22Rv1 (cell line): ENCODE measurements at regions not wholly inside any gene's neighbourhood (a gene's known extent, or its start where the extent isn't known, plus 50 kb on each side); places are given as distances from the start of the nearest gene placed in this dataset.
"Not testable (repeated sequence)": the region's sequence is repeated elsewhere in the genome, so short reads cannot be mapped to it uniquely, and the experiment has no call there.

Source experiments
- H3K27ac ChIP-seq: fragments of 450-650 bp; 2 replicates; pipeline ENCODE4 v1.5.1; 2017
- ZFX ChIP-seq: fragments of 450-650 bp; IDR thresholded peaks from 2 replicates; pipeline ENCODE4 v1.6.1; 2017; ENCODE audit warnings: antibody characterized with exemption, borderline replicate concordance
- TF ChIP-seq, protein P1 (sequence below): fragments of 450-650 bp; IDR thresholded peaks from 2 replicates; pipeline ENCODE4 v1.5.1; 2017; ENCODE audit warnings: mild to moderate bottlenecking

GRCh38 chr2:172300851-172301250 is 126.5 kb upstream of the ITGA6 start:
- no peak overlapping the region for H3K27ac ChIP-seq
- no peak for TF ChIP-seq ZFX
- TF ChIP-seq, protein P1, sequence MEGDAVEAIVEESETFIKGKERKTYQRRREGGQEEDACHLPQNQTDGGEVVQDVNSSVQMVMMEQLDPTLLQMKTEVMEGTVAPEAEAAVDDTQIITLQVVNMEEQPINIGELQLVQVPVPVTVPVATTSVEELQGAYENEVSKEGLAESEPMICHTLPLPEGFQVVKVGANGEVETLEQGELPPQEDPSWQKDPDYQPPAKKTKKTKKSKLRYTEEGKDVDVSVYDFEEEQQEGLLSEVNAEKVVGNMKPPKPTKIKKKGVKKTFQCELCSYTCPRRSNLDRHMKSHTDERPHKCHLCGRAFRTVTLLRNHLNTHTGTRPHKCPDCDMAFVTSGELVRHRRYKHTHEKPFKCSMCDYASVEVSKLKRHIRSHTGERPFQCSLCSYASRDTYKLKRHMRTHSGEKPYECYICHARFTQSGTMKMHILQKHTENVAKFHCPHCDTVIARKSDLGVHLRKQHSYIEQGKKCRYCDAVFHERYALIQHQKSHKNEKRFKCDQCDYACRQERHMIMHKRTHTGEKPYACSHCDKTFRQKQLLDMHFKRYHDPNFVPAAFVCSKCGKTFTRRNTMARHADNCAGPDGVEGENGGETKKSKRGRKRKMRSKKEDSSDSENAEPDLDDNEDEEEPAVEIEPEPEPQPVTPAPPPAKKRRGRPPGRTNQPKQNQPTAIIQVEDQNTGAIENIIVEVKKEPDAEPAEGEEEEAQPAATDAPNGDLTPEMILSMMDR, result no peak

DNA sequence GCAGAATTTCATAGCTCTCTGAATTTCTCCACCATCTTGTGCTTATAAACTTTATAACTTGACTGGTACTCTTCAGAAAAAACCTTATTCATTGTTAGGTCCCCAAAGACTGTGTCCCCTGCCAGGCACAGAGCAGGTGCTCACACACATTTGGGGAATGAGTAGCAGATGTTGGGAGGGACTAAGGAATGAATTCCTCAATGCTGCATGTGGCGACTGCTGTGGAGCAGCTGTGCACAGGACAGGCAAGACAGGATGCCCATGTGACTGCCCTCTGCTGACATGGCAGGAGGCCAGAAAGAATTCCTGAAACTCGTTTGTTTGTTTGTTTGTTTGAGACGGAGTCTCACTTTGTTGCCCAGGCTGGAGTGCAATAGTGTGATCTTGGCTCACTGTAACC is 122.3 kb upstream of the ITGA6 start:
- no peak overlapping the region for H3K27ac ChIP-seq
- TF ChIP-seq, protein P1, result no peak
- no peak for TF ChIP-seq ZFX

DNA sequence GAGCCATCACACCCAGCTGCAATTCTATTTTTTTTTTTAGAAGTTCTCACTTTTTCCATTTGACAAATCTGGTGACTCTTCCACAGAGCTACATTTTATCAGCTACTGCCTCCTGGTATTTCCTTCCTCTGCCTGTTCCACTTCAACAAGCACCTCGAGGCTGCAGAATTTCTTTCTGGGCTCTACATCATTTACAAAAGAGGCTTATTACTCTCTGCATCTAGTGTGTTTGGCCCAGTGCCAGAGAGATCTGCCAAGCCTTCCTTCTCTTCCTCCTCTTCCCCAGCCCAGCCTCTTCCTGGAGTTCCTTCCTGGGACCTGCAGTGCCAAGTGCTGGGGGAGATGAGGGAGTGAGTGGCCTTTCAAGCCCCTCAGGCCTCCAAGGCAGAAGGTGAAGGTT is 119.6 kb upstream of the ITGA6 start:
- TF ChIP-seq ZFX, result no peak
- TF ChIP-seq, protein P1, result no peak
- H3K27ac ChIP-seq, result no peak overlapping the region

- H3K27ac ChIP-seq, result no peak overlapping the region
- no peak for TF ChIP-seq ZFX
- TF ChIP-seq, protein P1, result no peak
Observed at GRCh38 chr2:172308253-172308935, 119.0 kb upstream of the ITGA6 start.

DNA sequence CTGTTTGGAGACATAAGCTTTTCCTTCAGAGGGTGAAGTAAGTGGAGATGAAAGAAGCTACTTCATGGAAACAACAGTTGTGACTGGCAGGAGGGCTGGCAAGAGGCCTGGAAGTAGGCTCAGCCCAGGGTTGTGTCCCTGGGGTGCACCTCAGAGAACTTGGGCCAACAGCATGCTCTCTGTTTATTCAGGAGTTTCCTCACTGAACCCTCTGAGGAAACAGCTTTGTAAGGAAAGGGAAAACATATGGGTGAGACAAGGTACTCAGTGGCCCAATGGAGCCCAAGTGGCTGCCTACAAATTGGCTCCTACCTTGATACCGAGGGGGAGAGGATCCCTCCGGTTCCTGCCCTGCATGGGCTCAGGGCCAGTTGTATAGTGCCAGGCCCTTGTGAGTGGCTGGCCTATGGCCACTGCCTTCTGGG is 115.5 kb upstream of the ITGA6 start:
- H3K27ac ChIP-seq, result no peak overlapping the region
- TF ChIP-seq, protein P1, result no peak
- TF ChIP-seq ZFX, result no peak

GRCh38 chr2:172313715-172314341 is 113.6 kb upstream of the ITGA6 start:
- no peak overlapping the region for H3K27ac ChIP-seq
- TF ChIP-seq, protein P1, result no peak
- no peak for TF ChIP-seq ZFX

GRCh38 chr2:172315070-172315469 is 112.3 kb upstream of the ITGA6 start:
- H3K27ac ChIP-seq, result not testable (repeated sequence)

- TF ChIP-seq ZFX, result no peak
- TF ChIP-seq, protein P1, result no peak
- no peak overlapping the region for H3K27ac ChIP-seq
Observed at GRCh38 chr2:172322049-172322448, 105.3 kb upstream of the ITGA6 start.
